Upper lobe of right lung (tissue), 1 donor: ENCODE measurements at regions not wholly inside any gene's neighbourhood (a gene's known extent, or its start where the extent isn't known, plus 50 kb on each side); places are given as distances from the start of the nearest gene placed in this dataset.

Experiments
- ATAC-seq: fragments of 200-7000 bp; cut with Tn5 transposase; one replicate; pipeline ENCODE4 v1.9.1; 2020; ENCODE audit warnings: mild to moderate bottlenecking, moderate library complexity
- DNase-seq: peaks from one replicate; pipeline ENCODE4 v3.0.0-alpha.2; 2020
- H3K27ac ChIP-seq: fragments of 200-600 bp; one replicate; pipeline ENCODE4 v1.8.0; 2022
- H3K27me3 ChIP-seq: fragments of 200-600 bp; one replicate; pipeline ENCODE4 v1.8.0; 2022; ENCODE audit warnings: mild to moderate bottlenecking
- H3K36me3 ChIP-seq: fragments of 200-600 bp; one replicate; pipeline ENCODE4 v1.8.0; 2022
- H3K4me1 ChIP-seq: fragments of 200-600 bp; one replicate; pipeline ENCODE4 v1.8.0; 2022
- H3K4me3 ChIP-seq: fragments of 200-600 bp; one replicate; pipeline ENCODE4 v1.8.0; 2022; ENCODE audit warnings: mild to moderate bottlenecking
- H3K9me3 ChIP-seq: fragments of 200-600 bp; one replicate; pipeline ENCODE4 v1.8.0; 2022
- CTCF ChIP-seq: fragments of 200-600 bp; IDR thresholded peaks from one replicate; pipeline ENCODE4 v1.8.0; 2022; ENCODE audit warnings: antibody characterized with exemption
- intact Hi-C: fragments of 100-400 bp; cut with DNase I; formaldehyde crosslinking; loops from one replicate; pipeline ENCODE4 v1.11.0; 2022
- donor health status: DM: no; HTN: yes; CAD: no; lungs with severe emphysema.

- Histone ChIP-seq H3K4me3 (no peak overlapping the region), H3K9me3 (no peaks in the 10 kb centered on the region), H3K4me1 (no peaks in the 10 kb centered on the region), H3K27me3 (no peaks in the 10 kb centered on the region), H3K27ac (no peak overlapping the region), H3K36me3 (no peaks in the 10 kb centered on the region)
- ATAC-seq: no peak
- intact Hi-C loops: no loop called here
- no peak for DNase-seq
- TF ChIP-seq CTCF: no peak
Measured at GRCh38 chr13:22744688-22745452, 435.9 kb upstream of the SGCG start.

GRCh38 chr13:22748866-22749577 is 431.8 kb upstream of the SGCG start:
- H3K36me3 ChIP-seq: no peaks in the 10 kb centered on the region
- intact Hi-C loops: no loop called here
- no peak overlapping the region for H3K27ac ChIP-seq
- no peaks in the 10 kb centered on the region for H3K4me1 ChIP-seq
- no peak for TF ChIP-seq CTCF
- H3K4me3 ChIP-seq: no peak overlapping the region
- ATAC-seq (no peak), DNase-seq (no peak)
- no peaks in the 10 kb centered on the region for H3K27me3 ChIP-seq
- no peaks in the 10 kb centered on the region for H3K9me3 ChIP-seq

- H3K27me3 ChIP-seq: no peaks in the 10 kb centered on the region
- TF ChIP-seq CTCF: no peak
- H3K36me3 ChIP-seq: no peaks in the 10 kb centered on the region
- H3K4me3 ChIP-seq: no peak overlapping the region
- intact Hi-C loops: no loop called here
- no peak overlapping the region for H3K27ac ChIP-seq
- H3K4me1 ChIP-seq: no peaks in the 10 kb centered on the region
- DNase-seq (no peak), ATAC-seq (no peak)
- H3K9me3 ChIP-seq: no peaks in the 10 kb centered on the region
Measured at GRCh38 chr13:22749626-22750025, 431.2 kb upstream of the SGCG start.

GRCh38 chr13:22757530-22758120 is 423.2 kb upstream of the SGCG start:
- no peak overlapping the region for H3K27ac ChIP-seq
- no peaks in the 10 kb centered on the region for H3K36me3 ChIP-seq
- TF ChIP-seq CTCF: peak; percentile 43
- H3K4me3 ChIP-seq: no peak overlapping the region
- intact Hi-C loops: no loop called here
- ATAC-seq (no peak), DNase-seq (no peak)
- no peaks in the 10 kb centered on the region for H3K27me3 ChIP-seq
- no peaks in the 10 kb centered on the region for H3K4me1 ChIP-seq
- no peaks in the 10 kb centered on the region for H3K9me3 ChIP-seq

GRCh38 chr13:22758245-22758644 is 422.5 kb upstream of the SGCG start:
- no peaks in the 10 kb centered on the region for H3K9me3 ChIP-seq
- no peaks in the 10 kb centered on the region for H3K27me3 ChIP-seq
- no peaks in the 10 kb centered on the region for H3K36me3 ChIP-seq
- ATAC-seq (no peak), DNase-seq (no peak)
- no peak overlapping the region for H3K4me3 ChIP-seq
- H3K27ac ChIP-seq: no peak overlapping the region
- no peak for TF ChIP-seq CTCF
- H3K4me1 ChIP-seq: no peaks in the 10 kb centered on the region
- intact Hi-C loops: no loop called here
